DOHH2 (cell line): ENCODE measurements at regions not wholly inside any gene's neighbourhood (a gene's known extent, or its start where the extent isn't known, plus 50 kb on each side); places are given as distances from the start of the nearest gene placed in this dataset.

Experiments
- H3F3A ChIP-seq: fragments of 200-600 bp; sonication (generic), shearing (Covaris generic); 2 replicates; pipeline ENCODE4 v1.6.0; 2016; ENCODE audit warnings: antibody characterized with exemption, mild to moderate bottlenecking; ENCODE audit not compliant: control insufficient read depth, insufficient read depth
- H3K27ac ChIP-seq: fragments of 200-600 bp; sonication (generic); 2 replicates; pipeline ENCODE4 v1.5.1; 2014; ENCODE audit warnings: low read depth, mild to moderate bottlenecking, low read length, moderate library complexity
- H3K27me3 ChIP-seq: fragments of 200-600 bp; sonication (generic); 2 replicates; pipeline ENCODE4 v1.6.1; 2014; ENCODE audit warnings: mild to moderate bottlenecking, low read length, mixed read lengths; ENCODE audit not compliant: control insufficient read depth
- H3K36me3 ChIP-seq: fragments of 200-600 bp; sonication (generic); 2 replicates; pipeline ENCODE4 v1.6.1; 2014; ENCODE audit warnings: mild to moderate bottlenecking, low read length, moderate library complexity, mixed read lengths; ENCODE audit not compliant: control insufficient read depth
- H3K4me1 ChIP-seq: fragments of 200-600 bp; sonication (generic); 2 replicates; pipeline ENCODE4 v1.6.1; 2014; ENCODE audit warnings: mild to moderate bottlenecking, low read length, mixed read lengths; ENCODE audit not compliant: control insufficient read depth
- H3K4me2 ChIP-seq: fragments of 200-600 bp; sonication (generic); 2 replicates; pipeline ENCODE4 v1.6.0; 2014; ENCODE audit warnings: mild to moderate bottlenecking, low read length, moderate library complexity
- H3K4me3 ChIP-seq: fragments of 200-600 bp; sonication (generic); 2 replicates; pipeline ENCODE4 v1.5.1; 2014; ENCODE audit warnings: mild to moderate bottlenecking, low read length, mixed read lengths
- H3K79me2 ChIP-seq: fragments of 200-600 bp; sonication (generic); 2 replicates; pipeline ENCODE4 v1.6.1; 2014; ENCODE audit warnings: mild to moderate bottlenecking, low read length, mixed read lengths; ENCODE audit not compliant: control insufficient read depth
- H3K9me2 ChIP-seq: fragments of 200-600 bp; sonication (generic); replicated peaks from 2 replicates; pipeline ENCODE4 v1.6.1; 2014; ENCODE audit warnings: mild to moderate bottlenecking, low read length, mixed read lengths; ENCODE audit not compliant: control insufficient read depth
- H3K9me3 ChIP-seq: fragments of 200-600 bp; sonication (generic); 2 replicates; pipeline ENCODE4 v1.6.1; 2014; ENCODE audit warnings: antibody characterized with exemption, low read length, mixed read lengths; ENCODE audit not compliant: control insufficient read depth, insufficient read depth
- H4K20me1 ChIP-seq: fragments of 200-600 bp; sonication (generic); 2 replicates; pipeline ENCODE4 v1.6.0; 2014; ENCODE audit warnings: low read depth, mild to moderate bottlenecking, antibody characterized with exemption, low read length, moderate library complexity; ENCODE audit not compliant: control insufficient read depth, insufficient read depth
- CTCF ChIP-seq: fragments of 200-600 bp; sonication (generic); IDR thresholded peaks from one replicate; pipeline ENCODE4 v1.5.1; 2014; ENCODE audit warnings: antibody characterized with exemption, mild to moderate bottlenecking, low read depth, low read length; ENCODE audit not compliant: poor library complexity, severe bottlenecking
- EZH2phosphoT487 ChIP-seq: fragments of 200-600 bp; sonication (generic); IDR thresholded peaks from 2 replicates; pipeline ENCODE4 v1.6.1; 2017; ENCODE audit warnings: borderline replicate concordance, mild to moderate bottlenecking, antibody characterized with exemption, low read length, moderate library complexity, mixed read lengths

GRCh38 chr3:168473334-168473890 lies 377.7 kb upstream of the GOLIM4 start:
- no peak overlapping the region for H3K27ac ChIP-seq
- no peak overlapping the region for H3K4me3 ChIP-seq
- H4K20me1 ChIP-seq = no peaks in the 10 kb centered on the region
- H3K79me2 ChIP-seq = no peaks in the 10 kb centered on the region
- H3K4me1 ChIP-seq = no peaks in the 10 kb centered on the region
- H3K9me3 ChIP-seq = no peaks in the 10 kb centered on the region
- H3K36me3 ChIP-seq = no peaks in the 10 kb centered on the region
- no peak overlapping the region for H3K4me2 ChIP-seq
- H3F3A ChIP-seq = no peaks in the 10 kb centered on the region
- TF ChIP-seq CTCF (no peak), EZH2phosphoT487 (no peak)
- no peaks in the 10 kb centered on the region for H3K27me3 ChIP-seq
- H3K9me2 ChIP-seq = no peaks in the 10 kb centered on the region

GRCh38 chr3:168472783-168473182 lies 377.1 kb upstream of the GOLIM4 start:
- no peaks in the 10 kb centered on the region for H4K20me1 ChIP-seq
- H3K4me3 ChIP-seq = no peak overlapping the region
- H3K4me2 ChIP-seq = no peak overlapping the region
- no peaks in the 10 kb centered on the region for H3K79me2 ChIP-seq
- no peaks in the 10 kb centered on the region for H3K4me1 ChIP-seq
- no peaks in the 10 kb centered on the region for H3K9me2 ChIP-seq
- H3K9me3 ChIP-seq = no peaks in the 10 kb centered on the region
- no peak overlapping the region for H3K27ac ChIP-seq
- no peaks in the 10 kb centered on the region for H3K36me3 ChIP-seq
- TF ChIP-seq EZH2phosphoT487 = no peak
- TF ChIP-seq CTCF = no peak
- H3K27me3 ChIP-seq = no peaks in the 10 kb centered on the region
- no peaks in the 10 kb centered on the region for H3F3A ChIP-seq

GRCh38 chr3:168470380-168470779 lies 374.7 kb upstream of the GOLIM4 start:
- no peaks in the 10 kb centered on the region for H3K9me3 ChIP-seq
- no peaks in the 10 kb centered on the region for H3K27me3 ChIP-seq
- no peaks in the 10 kb centered on the region for H3K79me2 ChIP-seq
- H3F3A ChIP-seq = no peaks in the 10 kb centered on the region
- H4K20me1 ChIP-seq = no peaks in the 10 kb centered on the region
- no peak overlapping the region for H3K4me2 ChIP-seq
- no peaks in the 10 kb centered on the region for H3K36me3 ChIP-seq
- TF ChIP-seq EZH2phosphoT487 = no peak
- no peak for TF ChIP-seq CTCF
- no peak overlapping the region for H3K27ac ChIP-seq
- H3K4me1 ChIP-seq = no peaks in the 10 kb centered on the region
- H3K9me2 ChIP-seq = no peaks in the 10 kb centered on the region
- H3K4me3 ChIP-seq = no peak overlapping the region
